Stomach (tissue), 8 donors: ENCODE measurements at regions not wholly inside any gene's neighbourhood (a gene's known extent, or its start where the extent isn't known, plus 50 kb on each side); places are given as distances from the start of the nearest gene placed in this dataset.

Experiments used
- DNase-seq, 2 donors: peaks; one replicate each; pipeline versions ENCODE4 v3.0.0 to v3.0.0-alpha.2; 2013 to 2019
- H3K27ac ChIP-seq, 5 donors: fragments of 200-600 bp in 4 of 5; sonication (generic) in 4 of 5; one replicate each; pipeline ENCODE4 v1.5.1; 2013 to 2019; ENCODE audit warnings: mild to moderate bottlenecking in 1 of 5, moderate library complexity in 1 of 5
- H3K27me3 ChIP-seq, 3 donors: fragments of 200-600 bp; sonication (generic); one replicate each; pipeline ENCODE4 v1.5.1; 2017 to 2019; ENCODE audit warnings: mixed run types in 1 of 3
- H3K36me3 ChIP-seq, 4 donors: fragments of 200-600 bp; sonication (generic); 1 replicate in 3 of 4; 2 replicates in 1 of 4; pipeline ENCODE4 v1.5.1; 2016 to 2019
- H3K4me1 ChIP-seq, 4 donors: fragments of 200-600 bp; sonication (generic); one replicate each; pipeline ENCODE4 v1.5.1; 2016 to 2019
- H3K4me3 ChIP-seq, 4 donors: fragments of 200-600 bp; sonication (generic) in 3 of 4; one replicate each; pipeline ENCODE4 v1.5.1; 2016 to 2019; ENCODE audit warnings: mild to moderate bottlenecking in 1 of 4
- H3K9me3 ChIP-seq, 4 donors: fragments of 200-600 bp; sonication (generic); one replicate each; pipeline ENCODE4 v1.5.1; 2016 to 2019
- CTCF ChIP-seq, 7 experiments: fragments of 450-650 bp in 4 of 7; fragments of 200-600 bp in 3 of 7; sonication (generic) in 3 of 7; IDR thresholded peaks; one replicate each; pipeline ENCODE4 v1.5.1; 2016 to 2019; ENCODE audit warnings: antibody characterized with exemption in 7 of 7, control low read depth in 2 of 7, mild to moderate bottlenecking in 1 of 7
- EP300 ChIP-seq: sonication (generic); formaldehyde crosslinking; IDR thresholded peaks from one replicate; pipeline ENCODE4 v1.6.1; 2017; ENCODE audit warnings: antibody characterized with exemption
- POLR2A ChIP-seq, 4 donors: fragments of 450-650 bp; IDR thresholded peaks; one replicate each; pipeline ENCODE4 v1.6.1; 2016; ENCODE audit warnings: antibody characterized with exemption in 4 of 4, control low read depth in 2 of 4, mild to moderate bottlenecking in 1 of 4, moderate library complexity in 1 of 4
- POLR2AphosphoS5 ChIP-seq, 3 donors: sonication (generic); formaldehyde crosslinking; IDR thresholded peaks; one replicate each; pipeline ENCODE4 v1.6.1; 2016; ENCODE audit warnings: antibody characterized with exemption in 3 of 3
- WGBS, 5 donors: extraction: QIAGEN DNeasy Blood & Tissue Kit in 3 of 5; methylation state at CpG; one replicate each; pipeline versions ENCODE4 v1.1.5 to v1.1.7; 2013 to 2018; 5-methylcytosine and 5-hydroxymethylcytosine counted together
- intact Hi-C: fragments of 100-400 bp; cut with DNase I; formaldehyde crosslinking; loops from one replicate; pipeline ENCODE4 v1.15.1; 2023; ENCODE audit warnings: low total_unique reads
- small RNA-seq, 4 donors: library from RNA; depleted of rRNA; stranded (forward); fragments of <200 nt; gene quantifications; one replicate each; pipeline ENCODE3, GENCODE V24; 2016
- donor health status: healthy with polysubstance abuse.
- donor health status: Bipolar disorder and iron deficiency.
- donor health status: healthy.

- Histone ChIP-seq H3K4me1 (no peaks in the 10 kb centered on the region), H3K36me3 (no peaks in the 10 kb centered on the region), H3K9me3 (no peaks in the 10 kb centered on the region), H3K4me3 (no peak overlapping the region), H3K27me3 (no peaks in the 10 kb centered on the region), H3K27ac (no peak overlapping the region)
- intact Hi-C loops, result no loop called here
- DNase-seq, result no peak
- TF ChIP-seq POLR2AphosphoS5 (IDR thresholded peaks at IDR 0.05), result no peak
These were observed 156.5 kb downstream of the MDFIC start for GRCh38 chr7:115078386-115078785.

- no peak overlapping the region for H3K27ac ChIP-seq
- H3K4me3 ChIP-seq, result no peak overlapping the region
- TF ChIP-seq POLR2AphosphoS5 (IDR thresholded peaks at IDR 0.05), result no peak
- TF ChIP-seq EP300, result no peak
- no peak for TF ChIP-seq POLR2A (IDR thresholded peaks at IDR 0.05)
- no peak for TF ChIP-seq CTCF (IDR thresholded peaks at IDR 0.05)
- 33 to 79% (median 50%) methylated on average over 1 of the region's 1 CpG for WGBS, 5 donors
- H3K9me3 ChIP-seq, result no peaks in the 10 kb centered on the region
- intact Hi-C loops, result no loop called here
- no peak for DNase-seq
- no peaks in the 10 kb centered on the region for H3K27me3 ChIP-seq
- no peaks in the 10 kb centered on the region for H3K4me1 ChIP-seq
- H3K36me3 ChIP-seq, result no peaks in the 10 kb centered on the region
These were observed 148.4 kb downstream of the MDFIC start for GRCh38 chr7:115070311-115070710.

Small RNA genes lying in the stretch of these regions (small RNA-seq; reads per million reads assigned to genes)
- gene RF00019, result 0 reads per million in 4 donors
- 0 reads per million in 4 donors for gene SNORA25B
